DMS79 treated with DMSO at 0.1 percent for 48 hours (cell line): ENCODE measurements at regions not wholly inside any gene's neighbourhood (a gene's known extent, or its start where the extent isn't known, plus 50 kb on each side); places are given as distances from the start of the nearest gene placed in this dataset.

Source experiments
- DNase-seq: peaks from one replicate; lab custom pipeline; 2025; lab: John Stamatoyannopoulos, UW

- no peak for DNase-seq
These were observed 402.4 kb upstream of the LRRC4C start for GRCh38 chr11:41861838-41862237.

GRCh38 chr11:41866525-41866924 is 407.1 kb upstream of the LRRC4C start:
- DNase-seq: no peak

GRCh38 chr11:41868606-41869005 is 409.2 kb upstream of the LRRC4C start:
- DNase-seq: no peak

GRCh38 chr11:41872426-41872825 is 413.0 kb upstream of the LRRC4C start:
- DNase-seq: no peak

- no peak for DNase-seq
These were observed 413.4 kb upstream of the LRRC4C start for GRCh38 chr11:41872870-41873269.

- DNase-seq: no peak
These were observed 418.6 kb upstream of the LRRC4C start for GRCh38 chr11:41878095-41878494.

GRCh38 chr11:41879214-41879613 is 419.8 kb upstream of the LRRC4C start:
- DNase-seq: no peak

GRCh38 chr11:41895081-41895480 is 435.6 kb upstream of the LRRC4C start:
- DNase-seq: no peak

- no peak for DNase-seq
These were observed 438.5 kb upstream of the LRRC4C start for GRCh38 chr11:41897991-41898390.

GRCh38 chr11:41917900-41918299 is 458.4 kb upstream of the LRRC4C start:
- no peak for DNase-seq

GRCh38 chr11:41920374-41920773 is 460.9 kb upstream of the LRRC4C start:
- DNase-seq: no peak

- no peak for DNase-seq
These were observed 462.4 kb upstream of the LRRC4C start for GRCh38 chr11:41921746-41922390.

- DNase-seq: no peak
These were observed 466.9 kb upstream of the LRRC4C start for GRCh38 chr11:41926339-41926738.

GRCh38 chr11:41935241-41935640 is 475.8 kb upstream of the LRRC4C start:
- DNase-seq: no peak

- no peak for DNase-seq
These were observed 476.3 kb upstream of the LRRC4C start for GRCh38 chr11:41935795-41936194.

- no peak for DNase-seq
These were observed 484.2 kb upstream of the LRRC4C start for GRCh38 chr11:41943656-41944055.

- no peak for DNase-seq
These were observed 487.9 kb upstream of the LRRC4C start for GRCh38 chr11:41947392-41947791.

- no peak for DNase-seq
These were observed 491.2 kb upstream of the LRRC4C start for GRCh38 chr11:41950470-41951143.

GRCh38 chr11:41954034-41954433 is 494.6 kb upstream of the LRRC4C start:
- no peak for DNase-seq

- DNase-seq: no peak
These were observed 495.6 kb upstream of the LRRC4C start for GRCh38 chr11:41955066-41955465.

GRCh38 chr11:41955635-41956400 is 496.4 kb upstream of the LRRC4C start:
- DNase-seq: no peak

- DNase-seq: no peak
These were observed 504.0 kb upstream of the LRRC4C start for GRCh38 chr11:41963406-41963805.

GRCh38 chr11:41970681-41971080 is 511.2 kb upstream of the LRRC4C start:
- DNase-seq: no peak
